ENCODE measurements at regions not wholly inside any gene's neighbourhood (a gene's known extent, or its start where the extent isn't known, plus 50 kb on each side); places are given as distances from the start of the nearest gene placed in this dataset.
"Not testable (repeated sequence)": the region's sequence is repeated elsewhere in the genome, so short reads cannot be mapped to it uniquely, and the experiment has no call there.

- Histone ChIP-seq H3K27ac (ENCODE audit: low read length) (no peak overlapping the region), H3K4me3 (ENCODE audit: low read depth in 2 of 2, low read length in 2 of 2) (no peak overlapping the region), H3K4me1 (ENCODE audit: control insufficient read depth, insufficient read depth, low read length) (no peaks in the 10 kb centered on the region), H3K9me3 (ENCODE audit: control insufficient read depth, insufficient read depth, low read depth, low read length) (no peaks in the 10 kb centered on the region), H3K27me3 (ENCODE audit: control insufficient read depth, insufficient read depth, low read length) (no peaks in the 10 kb centered on the region), H3K36me3 (ENCODE audit: control insufficient read depth, insufficient read depth, low read length) (no peaks in the 10 kb centered on the region)
- ATAC-seq (no peak), DNase-seq (ENCODE audit: low read depth, low spot score) (no peak)
- CTCF ChIA-PET = no interaction called here
- in situ Hi-C loops (cut with HindIII; ENCODE audit: low pct_unique_long_range_greater_than_20kb, low sequenced_read_pairs) (no loop called here), intact Hi-C loops (cut with micrococcal nuclease; ENCODE audit: unreplicated experiment) (no loop called here)
- POLR2A ChIA-PET = no interaction called here
- TF ChIP-seq SIN3A (IDR thresholded peaks at IDR 0.05; ENCODE audit: borderline replicate concordance, insufficient read depth, low read depth, low read length) (no peak), TCF7L2 (IDR thresholded peaks at IDR 0.05; ENCODE audit: low read depth, low read length) (no peak), REST (IDR thresholded peaks at IDR 0.05; ENCODE audit: insufficient read depth in 1 of 2, low read depth in 2 of 2, low read length in 1 of 2) (no peak), CTCF (IDR thresholded peaks at IDR 0.05) (no peak), POLR2AphosphoS5 (IDR thresholded peaks at IDR 0.05; ENCODE audit: low read depth, low read length) (no peak)
- no TSS peak for BruUV-seq (replicated peaks)
Observed at GRCh38 chr21:15298306-15298705, 233.5 kb upstream of the NRIP1 start.

DNA sequence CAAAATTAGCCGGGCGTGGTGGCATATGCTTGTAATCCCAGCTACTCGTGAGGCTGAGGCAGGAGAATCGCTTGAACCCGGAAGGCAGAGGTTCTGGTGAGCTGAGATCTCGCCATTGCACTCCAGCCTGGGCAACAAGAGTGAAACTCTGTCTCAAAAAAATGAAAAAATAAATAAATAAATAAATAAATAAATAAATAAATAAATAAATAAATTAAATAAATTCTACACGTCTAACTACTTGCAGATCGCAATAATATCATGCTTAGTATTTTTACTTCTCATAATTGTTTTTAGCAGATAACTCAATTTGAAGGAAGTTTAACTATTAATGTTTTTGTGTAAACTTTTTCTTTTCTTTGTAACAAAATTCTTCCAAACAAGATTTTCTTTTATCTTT is 234.0 kb upstream of the NRIP1 start:
- DNase-seq (ENCODE audit: low read depth, low spot score); BruUV-seq (replicated peaks); H3K27me3 ChIP-seq (ENCODE audit: control insufficient read depth, insufficient read depth, low read length); CTCF ChIA-PET; H3K27ac ChIP-seq (ENCODE audit: low read length); H3K4me1 ChIP-seq (ENCODE audit: control insufficient read depth, insufficient read depth, low read length); H3K36me3 ChIP-seq (ENCODE audit: control insufficient read depth, insufficient read depth, low read length); H3K4me3 ChIP-seq (ENCODE audit: low read depth in 2 of 2, low read length in 2 of 2); in situ Hi-C loops (cut with HindIII; ENCODE audit: low pct_unique_long_range_greater_than_20kb, low sequenced_read_pairs); POLR2A ChIA-PET; ATAC-seq; intact Hi-C loops (cut with micrococcal nuclease; ENCODE audit: unreplicated experiment); H3K9me3 ChIP-seq (ENCODE audit: control insufficient read depth, insufficient read depth, low read depth, low read length): not testable (repeated sequence)

GRCh38 chr21:15300131-15300530 is 235.3 kb upstream of the NRIP1 start:
- H3K27me3 ChIP-seq (ENCODE audit: control insufficient read depth, insufficient read depth, low read length) = no peaks in the 10 kb centered on the region
- no peak for DNase-seq (ENCODE audit: low read depth, low spot score)

More at GRCh38 chr21:15300131-15300530, 235.3 kb upstream of the NRIP1 start:
- CTCF ChIA-PET = no interaction called here
- POLR2A ChIA-PET = no interaction called here
- no peaks in the 10 kb centered on the region for H3K4me1 ChIP-seq (ENCODE audit: control insufficient read depth, insufficient read depth, low read length)
- intact Hi-C loops (cut with micrococcal nuclease; ENCODE audit: unreplicated experiment) = no loop called here
- in situ Hi-C loops (cut with HindIII; ENCODE audit: low pct_unique_long_range_greater_than_20kb, low sequenced_read_pairs) = no loop called here
- no peaks in the 10 kb centered on the region for H3K36me3 ChIP-seq (ENCODE audit: control insufficient read depth, insufficient read depth, low read length)
- TF ChIP-seq CTCF (IDR thresholded peaks at IDR 0.05) (no peak), POLR2AphosphoS5 (IDR thresholded peaks at IDR 0.05; ENCODE audit: low read depth, low read length) (no peak), TCF7L2 (IDR thresholded peaks at IDR 0.05; ENCODE audit: low read depth, low read length) (no peak), SIN3A (IDR thresholded peaks at IDR 0.05; ENCODE audit: borderline replicate concordance, insufficient read depth, low read depth, low read length) (no peak), REST (IDR thresholded peaks at IDR 0.05; ENCODE audit: insufficient read depth in 1 of 2, low read depth in 2 of 2, low read length in 1 of 2) (no peak)
- no peak overlapping the region for H3K27ac ChIP-seq (ENCODE audit: low read length)
- no peak for ATAC-seq
- no peaks in the 10 kb centered on the region for H3K9me3 ChIP-seq (ENCODE audit: control insufficient read depth, insufficient read depth, low read depth, low read length)
- BruUV-seq (replicated peaks) = no TSS peak
- H3K4me3 ChIP-seq (ENCODE audit: low read depth in 2 of 2, low read length in 2 of 2) = no peak overlapping the region

Data from Panc1 (cell line).